Lung (tissue), 11 donors: ENCODE measurements at regions not wholly inside any gene's neighbourhood (a gene's known extent, or its start where the extent isn't known, plus 50 kb on each side); places are given as distances from the start of the nearest gene placed in this dataset.
"Not testable (repeated sequence)": the region's sequence is repeated elsewhere in the genome, so short reads cannot be mapped to it uniquely, and the experiment has no call there.

Experiments used
- ATAC-seq: fragments of 200-7000 bp; cut with Tn5 transposase; one replicate; pipeline ENCODE4 v1.9.1; 2020; ENCODE audit warnings: moderate number of reproducible peaks; ENCODE audit not compliant: insufficient read depth, low FRiP score
- DNase-seq, 3 donors: peaks; one replicate each; pipeline ENCODE4 v3.0.0-alpha.2; 2013 to 2017
- H3K27ac ChIP-seq, 2 donors: one replicate each; pipeline ENCODE4 v1.5.1; 2013; ENCODE audit warnings: mild to moderate bottlenecking in 2 of 2, moderate library complexity in 2 of 2, control low read depth in 1 of 2, inconsistent platforms in 1 of 2, low read depth in 1 of 2, low read length in 1 of 2
- H3K27me3 ChIP-seq, 3 donors: one replicate each; pipeline ENCODE4 v1.5.1; 2013; ENCODE audit warnings: low read length in 2 of 3; ENCODE audit not compliant: control insufficient read depth in 3 of 3, insufficient read depth in 3 of 3
- H3K36me3 ChIP-seq, 4 donors: one replicate each; pipeline ENCODE4 v1.5.1; 2013; ENCODE audit warnings: low read length in 4 of 4, mild to moderate bottlenecking in 1 of 4, moderate library complexity in 1 of 4; ENCODE audit not compliant: control insufficient read depth in 4 of 4, insufficient read depth in 4 of 4
- H3K4me1 ChIP-seq, 5 donors: one replicate each; pipeline ENCODE4 v1.5.1; 2013; ENCODE audit warnings: low read length in 5 of 5, mild to moderate bottlenecking in 2 of 5, moderate library complexity in 1 of 5; ENCODE audit not compliant: control insufficient read depth in 5 of 5, insufficient read depth in 5 of 5
- H3K4me3 ChIP-seq: one replicate; pipeline ENCODE4 v1.5.1; 2013; ENCODE audit warnings: mild to moderate bottlenecking, control low read depth, moderate library complexity
- H3K9ac ChIP-seq, 2 donors: one replicate each; pipeline ENCODE4 v1.5.1; 2013; ENCODE audit warnings: low read length in 2 of 2, control low read depth in 1 of 2; ENCODE audit not compliant: insufficient read depth in 1 of 2
- H3K9me3 ChIP-seq, 4 donors: one replicate each; pipeline ENCODE4 v1.5.1; 2013; ENCODE audit warnings: low read length in 3 of 4, mild to moderate bottlenecking in 1 of 4, moderate library complexity in 1 of 4; ENCODE audit not compliant: control insufficient read depth in 4 of 4, insufficient read depth in 3 of 4
- CTCF ChIP-seq: IDR thresholded peaks from 2 replicates; pipeline ENCODE4 v1.5.1; 2012; ENCODE audit warnings: mild to moderate bottlenecking; ENCODE audit errors: control extremely low read depth, extremely low read depth
- WGBS, 2 donors: extraction: QIAGEN DNeasy Blood & Tissue Kit; methylation state at CpG; one replicate each; pipeline ENCODE4 v1.1.7; 2013; 5-methylcytosine and 5-hydroxymethylcytosine counted together
- donor health status: control.
- donor health status: control.
- donor health status: Bipolar disorder and iron deficiency.
- donor health status: healthy.
- donor health status: DM: yes; HTN: yes; CAD: no.

DNA sequence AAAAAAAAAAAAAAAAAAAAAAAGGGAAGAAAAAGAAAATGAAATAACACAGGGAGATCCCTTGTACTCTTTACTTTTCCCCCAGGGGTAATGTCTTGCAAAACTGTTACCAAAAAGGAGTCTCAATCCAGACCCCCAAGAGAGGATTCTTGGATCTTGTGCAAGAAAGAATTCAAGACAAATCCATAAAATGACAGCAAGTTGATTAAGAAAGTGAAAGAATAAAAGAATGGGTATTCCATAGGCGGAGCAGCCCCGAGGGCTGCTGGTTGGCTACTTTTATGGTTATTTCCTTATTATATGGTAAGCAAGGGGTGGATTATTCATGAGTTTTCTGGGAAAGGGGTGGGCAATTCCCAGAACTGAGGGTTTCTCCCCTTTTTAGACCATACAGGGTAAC is 604.3 kb upstream of the AMELY start:
- ATAC-seq, result no peak
- Histone ChIP-seq H3K36me3 (no peaks in the 10 kb centered on the region), H3K9me3 (no peaks in the 10 kb centered on the region), H3K4me1 (no peaks in the 10 kb centered on the region), H3K4me3 (no peak overlapping the region), H3K27me3 (no peaks in the 10 kb centered on the region), H3K9ac (no peak overlapping the region), H3K27ac (no peak overlapping the region)
- no peak for TF ChIP-seq CTCF
- WGBS, 2 donors, result 89% methylated on average over 2 of the region's 2 CpGs; no CpG with 5 or more reads in 1 of the 2 donors
- DNase-seq, result no peak

- Histone ChIP-seq H3K9me3 (no peaks in the 10 kb centered on the region), H3K27ac (no peak overlapping the region), H3K9ac (no peak overlapping the region), H3K4me3 (no peak overlapping the region), H3K27me3 (no peaks in the 10 kb centered on the region), H3K4me1 (no peaks in the 10 kb centered on the region), H3K36me3 (no peaks in the 10 kb centered on the region)
- no peak for TF ChIP-seq CTCF
- no peak for ATAC-seq
- no peak for DNase-seq
- 99% methylated on average over 5 of the region's 5 CpGs; no CpG with 5 or more reads in 1 of the 2 donors for WGBS, 2 donors
Observed at GRCh38 chrY:7502896-7503295, 591.3 kb upstream of the AMELY start.

DNA sequence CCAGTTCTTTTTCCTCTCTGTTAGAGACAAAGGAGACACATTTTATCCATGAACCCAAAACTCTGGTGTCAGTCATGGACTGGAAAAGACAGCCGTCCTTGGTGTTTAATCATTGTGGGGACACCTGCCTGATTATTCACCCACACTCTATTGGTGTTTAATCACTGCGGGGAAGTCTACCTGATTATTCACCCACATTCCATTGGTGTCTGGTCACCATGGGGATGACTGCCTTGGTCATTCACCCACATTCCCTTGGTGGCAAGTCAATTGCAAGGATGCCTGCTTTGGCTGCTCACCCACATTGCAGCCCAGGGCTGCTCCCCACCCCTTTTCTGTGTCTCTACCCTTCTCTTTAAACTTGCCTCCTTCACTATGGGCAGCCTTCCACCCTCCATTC is 589.7 kb upstream of the AMELY start:
- H3K4me1 ChIP-seq, result no peaks in the 10 kb centered on the region
- H3K36me3 ChIP-seq, result no peaks in the 10 kb centered on the region
- no peaks in the 10 kb centered on the region for H3K27me3 ChIP-seq
- no peak for TF ChIP-seq CTCF
- DNase-seq (no peak), ATAC-seq (no peak)
- H3K9ac ChIP-seq, result no peak overlapping the region
- no peak overlapping the region for H3K4me3 ChIP-seq
- no peak overlapping the region for H3K27ac ChIP-seq
- WGBS, 2 donors, result 95% methylated on average over 2 of the region's 2 CpGs; no CpG with 5 or more reads in 1 of the 2 donors
- H3K9me3 ChIP-seq, result no peaks in the 10 kb centered on the region

DNA sequence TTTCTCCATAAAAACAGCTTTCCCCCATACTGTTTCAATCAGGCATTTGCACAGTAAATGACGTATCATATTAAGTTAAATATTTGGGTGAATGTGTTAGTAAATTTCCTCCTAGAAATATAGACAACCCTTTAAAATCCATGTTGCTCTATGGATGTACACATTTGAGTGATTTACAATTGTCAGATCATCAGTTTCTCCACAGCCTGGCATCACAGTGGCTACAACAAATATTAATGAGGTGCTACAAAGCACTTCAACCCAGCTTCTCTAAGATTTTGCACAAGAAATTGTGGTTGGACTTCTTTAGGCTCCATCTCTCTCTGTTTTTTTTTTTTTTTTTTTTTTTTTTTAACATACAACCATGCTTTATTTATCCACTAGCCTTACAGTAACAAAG is 584.4 kb upstream of the AMELY start:
- ATAC-seq (no peak), DNase-seq (peak in 1 of 3 donors; percentile 87)
- no peak overlapping the region for H3K27ac ChIP-seq
- no peak overlapping the region for H3K4me3 ChIP-seq
- no peaks in the 10 kb centered on the region for H3K36me3 ChIP-seq
- no peak for TF ChIP-seq CTCF
- H3K9ac ChIP-seq, result no peak overlapping the region
- no peaks in the 10 kb centered on the region for H3K27me3 ChIP-seq
- WGBS, 2 donors, result 86% methylated on average over 1 of the region's 1 CpG; no CpG with 5 or more reads in 1 of the 2 donors
- no peaks in the 10 kb centered on the region for H3K9me3 ChIP-seq
- H3K4me1 ChIP-seq, result no peaks in the 10 kb centered on the region

DNA sequence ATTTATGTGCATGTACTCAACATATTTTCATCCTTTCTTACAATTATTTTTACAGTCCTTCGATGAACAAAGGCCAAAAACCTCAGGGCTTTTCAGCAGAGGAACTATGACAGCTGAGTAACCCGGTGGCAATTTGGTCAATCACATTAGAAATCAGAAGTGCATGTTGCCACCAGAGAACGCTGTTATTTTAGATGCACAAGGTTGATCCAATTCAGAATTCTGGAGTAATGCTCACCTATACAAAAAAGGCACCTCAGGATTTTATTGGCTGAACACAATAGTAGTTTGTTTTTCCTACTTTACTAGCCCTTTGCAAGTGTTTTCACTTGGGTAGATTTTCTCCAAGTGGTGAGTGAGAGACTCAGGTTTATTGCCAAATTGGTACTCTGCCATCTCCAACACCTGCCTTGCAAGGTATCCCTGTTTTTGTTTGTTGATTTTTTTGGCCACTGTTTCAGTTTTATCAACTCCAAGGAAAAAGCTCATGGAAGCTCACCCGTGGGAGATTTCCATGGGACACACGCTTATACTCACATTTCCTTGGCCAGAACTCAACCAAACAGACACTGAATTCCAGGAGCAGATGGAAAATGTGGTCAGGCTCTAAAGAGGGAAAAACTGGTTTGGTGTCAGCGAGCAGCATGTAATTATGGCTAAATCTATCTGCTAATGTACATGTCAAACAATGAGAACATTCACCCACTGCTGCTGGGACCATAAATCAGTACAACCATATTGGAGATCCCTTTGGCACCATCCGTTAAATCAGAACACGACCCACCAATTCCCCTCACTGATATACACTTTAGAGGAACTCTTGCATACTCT is 573.1 kb upstream of the AMELY start:
- H3K36me3 ChIP-seq, H3K4me3 ChIP-seq, H3K4me1 ChIP-seq, DNase-seq, ATAC-seq, H3K27me3 ChIP-seq, H3K9ac ChIP-seq, H3K27ac ChIP-seq, H3K9me3 ChIP-seq: not testable (repeated sequence)
- WGBS, 2 donors, result 76% methylated on average over 7 of the region's 8 CpGs; no CpG with 5 or more reads in 1 of the 2 donors
